IMR-90 (cell line): ENCODE measurements at regions not wholly inside any gene's neighbourhood (a gene's known extent, or its start where the extent isn't known, plus 50 kb on each side); places are given as distances from the start of the nearest gene placed in this dataset.

Experiments used
- MAFK ChIP-seq: IDR thresholded peaks from 2 replicates; pipeline ENCODE4 v1.6.1; 2012; ENCODE audit warnings: low read depth, low read length, improper control_type of control experiment
- MXI1 ChIP-seq: IDR thresholded peaks from 2 replicates; pipeline ENCODE4 v1.6.1; 2012; ENCODE audit warnings: low read depth, mild to moderate bottlenecking, low read length, moderate library complexity, borderline replicate concordance
- POLR2A ChIP-seq: IDR thresholded peaks from 2 replicates; pipeline ENCODE4 v1.6.1; 2012; ENCODE audit warnings: mild to moderate bottlenecking, low read depth, low read length
- TF ChIP-seq, protein P1 (sequence below): conservative IDR thresholded peaks from 2 replicates; pipeline ENCODE4 v1.5.1; 2012; ENCODE audit warnings: mild to moderate bottlenecking, low read depth, low read length, improper control_type of control experiment
- TF ChIP-seq, protein P2 (sequence below): fragments of 150-350 bp; IDR thresholded peaks from 2 replicates; pipeline ENCODE4 v1.6.1; 2017; ENCODE audit warnings: mild to moderate bottlenecking, antibody characterized with exemption, low read length, low read depth

DNA sequence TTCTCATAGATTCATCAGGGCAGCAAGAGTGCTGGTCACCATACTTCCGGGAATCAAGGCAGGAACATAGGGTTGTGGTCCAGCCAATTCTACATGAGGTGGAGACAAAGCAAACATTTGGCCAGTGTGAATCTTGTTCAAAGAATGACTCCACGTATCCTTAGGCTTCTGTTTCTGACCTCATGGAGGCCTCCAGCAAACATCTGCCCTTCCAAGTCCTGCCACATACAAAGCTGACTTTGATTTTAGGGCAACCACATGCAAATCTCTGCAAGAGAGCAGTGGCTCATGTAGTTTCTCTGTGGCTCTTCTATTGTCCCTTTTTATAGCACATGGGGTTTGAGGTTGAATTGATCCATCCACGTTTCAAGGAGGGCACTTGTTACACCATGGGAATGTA, 132.1 kb upstream of the MMADHC start:
- TF ChIP-seq MAFK (no peak), MXI1 (no peak), POLR2A (no peak)
- TF ChIP-seq, protein P1, sequence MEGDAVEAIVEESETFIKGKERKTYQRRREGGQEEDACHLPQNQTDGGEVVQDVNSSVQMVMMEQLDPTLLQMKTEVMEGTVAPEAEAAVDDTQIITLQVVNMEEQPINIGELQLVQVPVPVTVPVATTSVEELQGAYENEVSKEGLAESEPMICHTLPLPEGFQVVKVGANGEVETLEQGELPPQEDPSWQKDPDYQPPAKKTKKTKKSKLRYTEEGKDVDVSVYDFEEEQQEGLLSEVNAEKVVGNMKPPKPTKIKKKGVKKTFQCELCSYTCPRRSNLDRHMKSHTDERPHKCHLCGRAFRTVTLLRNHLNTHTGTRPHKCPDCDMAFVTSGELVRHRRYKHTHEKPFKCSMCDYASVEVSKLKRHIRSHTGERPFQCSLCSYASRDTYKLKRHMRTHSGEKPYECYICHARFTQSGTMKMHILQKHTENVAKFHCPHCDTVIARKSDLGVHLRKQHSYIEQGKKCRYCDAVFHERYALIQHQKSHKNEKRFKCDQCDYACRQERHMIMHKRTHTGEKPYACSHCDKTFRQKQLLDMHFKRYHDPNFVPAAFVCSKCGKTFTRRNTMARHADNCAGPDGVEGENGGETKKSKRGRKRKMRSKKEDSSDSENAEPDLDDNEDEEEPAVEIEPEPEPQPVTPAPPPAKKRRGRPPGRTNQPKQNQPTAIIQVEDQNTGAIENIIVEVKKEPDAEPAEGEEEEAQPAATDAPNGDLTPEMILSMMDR, result no peak
- TF ChIP-seq, protein P2, sequence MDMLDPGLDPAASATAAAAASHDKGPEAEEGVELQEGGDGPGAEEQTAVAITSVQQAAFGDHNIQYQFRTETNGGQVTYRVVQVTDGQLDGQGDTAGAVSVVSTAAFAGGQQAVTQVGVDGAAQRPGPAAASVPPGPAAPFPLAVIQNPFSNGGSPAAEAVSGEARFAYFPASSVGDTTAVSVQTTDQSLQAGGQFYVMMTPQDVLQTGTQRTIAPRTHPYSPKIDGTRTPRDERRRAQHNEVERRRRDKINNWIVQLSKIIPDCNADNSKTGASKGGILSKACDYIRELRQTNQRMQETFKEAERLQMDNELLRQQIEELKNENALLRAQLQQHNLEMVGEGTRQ, result no peak
